OCI-LY1 (cell line): ENCODE measurements at regions not wholly inside any gene's neighbourhood (a gene's known extent, or its start where the extent isn't known, plus 50 kb on each side); places are given as distances from the start of the nearest gene placed in this dataset.

Experiments
- CTCF ChIP-seq: fragments of 200-600 bp; sonication (generic), shearing (Covaris generic); IDR thresholded peaks from 2 replicates; pipeline ENCODE4 v1.5.1; 2017; ENCODE audit warnings: mild to moderate bottlenecking, antibody characterized with exemption, low read length, moderate library complexity, mixed read lengths
- EZH2 ChIP-seq: fragments of 200-600 bp; sonication (generic), shearing (Covaris generic); IDR thresholded peaks from 2 replicates; pipeline ENCODE4 v1.8.0; 2017; ENCODE audit warnings: borderline replicate concordance, mixed run types, mild to moderate bottlenecking, antibody characterized with exemption, low read length, moderate library complexity, mixed read lengths

- TF ChIP-seq CTCF: no peak
- TF ChIP-seq EZH2: no peak
These were observed 94.4 kb upstream of the MPP7 start for GRCh38 chr10:28397229-28397628.
